ENCODE measurements at regions not wholly inside any gene's neighbourhood (a gene's known extent, or its start where the extent isn't known, plus 50 kb on each side); places are given as distances from the start of the nearest gene placed in this dataset.
"Not testable (repeated sequence)": the region's sequence is repeated elsewhere in the genome, so short reads cannot be mapped to it uniquely, and the experiment has no call there.

DNA sequence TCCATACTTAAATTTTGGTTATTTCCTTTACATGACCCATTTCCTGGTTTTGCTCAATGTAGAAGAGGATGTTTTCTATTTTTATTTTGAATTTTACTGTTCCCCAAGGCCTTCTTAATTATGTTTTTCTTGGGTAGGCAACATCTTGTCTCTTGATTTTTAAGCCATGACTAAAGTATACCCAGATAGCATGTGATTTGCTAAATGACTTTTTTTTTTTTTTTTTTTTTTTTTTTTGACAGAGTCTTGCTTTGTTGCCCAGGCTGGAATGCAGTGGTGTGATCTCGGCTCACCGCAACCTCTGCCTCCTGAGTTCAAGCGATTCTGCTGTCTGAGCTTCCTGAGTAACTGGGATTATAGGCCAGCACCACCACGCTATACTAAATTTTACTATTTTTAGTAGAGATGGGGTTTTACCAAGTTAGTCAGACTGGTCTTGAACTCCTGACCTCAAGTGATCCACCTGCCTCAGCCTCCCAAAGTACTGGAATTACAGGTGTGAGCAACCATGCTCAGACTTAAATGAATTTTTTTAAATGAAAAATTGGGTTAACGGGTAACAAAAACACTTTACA is 198.6 kb upstream of the DAB2 start:
- no peak for DNase-seq (ENCODE audit: low read depth, low spot score)
- in situ Hi-C loops (cut with HindIII; ENCODE audit: low sequenced_read_pairs), result no loop called here
- H3K4me3 ChIP-seq (ENCODE audit: low read depth, low read length), result no peak overlapping the region
- no peak for TF ChIP-seq CTCF (IDR thresholded peaks at IDR 0.05; ENCODE audit: low read depth, low read length)

DNA sequence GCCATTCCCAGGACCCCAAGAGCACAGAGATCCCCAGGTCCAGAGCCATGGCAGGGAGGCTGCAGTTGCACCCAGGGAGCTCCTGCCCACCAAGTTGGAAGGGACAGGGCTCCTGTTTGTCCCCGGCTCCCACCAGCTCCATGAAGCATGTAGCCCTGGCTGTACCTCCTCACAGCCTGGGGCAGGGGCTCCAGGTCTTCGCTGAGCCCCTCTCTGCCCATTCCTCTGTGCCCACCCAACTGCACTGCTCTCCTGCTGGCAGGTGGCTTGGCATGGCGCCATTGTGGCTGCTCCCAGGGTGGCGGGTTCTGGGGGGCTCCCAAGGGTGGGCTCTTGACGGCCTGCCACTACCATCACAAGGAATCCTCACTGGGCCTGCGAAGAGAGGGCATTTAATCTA is 197.5 kb upstream of the DAB2 start:
- in situ Hi-C loops (cut with HindIII; ENCODE audit: low sequenced_read_pairs), result no loop called here
- no peak overlapping the region for H3K4me3 ChIP-seq (ENCODE audit: low read depth, low read length)
- DNase-seq (ENCODE audit: low read depth, low spot score), result no peak
- no peak for TF ChIP-seq CTCF (IDR thresholded peaks at IDR 0.05; ENCODE audit: low read depth, low read length)

GRCh38 chr5:39619168-39619818 is 194.5 kb upstream of the DAB2 start:
- in situ Hi-C loops (cut with HindIII; ENCODE audit: low sequenced_read_pairs), result no loop called here
- TF ChIP-seq CTCF (IDR thresholded peaks at IDR 0.05; ENCODE audit: low read depth, low read length), result no peak
- no peak overlapping the region for H3K4me3 ChIP-seq (ENCODE audit: low read depth, low read length)
- no peak for DNase-seq (ENCODE audit: low read depth, low spot score)

GRCh38 chr5:39618391-39618790 is 193.6 kb upstream of the DAB2 start:
- in situ Hi-C loops (cut with HindIII; ENCODE audit: low sequenced_read_pairs), result no loop called here
- no peak overlapping the region for H3K4me3 ChIP-seq (ENCODE audit: low read depth, low read length)
- no peak for TF ChIP-seq CTCF (IDR thresholded peaks at IDR 0.05; ENCODE audit: low read depth, low read length)
- DNase-seq (ENCODE audit: low read depth, low spot score), result no peak

- in situ Hi-C loops (cut with HindIII; ENCODE audit: low sequenced_read_pairs), result no loop called here
- DNase-seq (ENCODE audit: low read depth, low spot score), result no peak
- no peak for TF ChIP-seq CTCF (IDR thresholded peaks at IDR 0.05; ENCODE audit: low read depth, low read length)
- no peak overlapping the region for H3K4me3 ChIP-seq (ENCODE audit: low read depth, low read length)
These were observed 191.4 kb upstream of the DAB2 start for GRCh38 chr5:39616131-39616530.

DNA sequence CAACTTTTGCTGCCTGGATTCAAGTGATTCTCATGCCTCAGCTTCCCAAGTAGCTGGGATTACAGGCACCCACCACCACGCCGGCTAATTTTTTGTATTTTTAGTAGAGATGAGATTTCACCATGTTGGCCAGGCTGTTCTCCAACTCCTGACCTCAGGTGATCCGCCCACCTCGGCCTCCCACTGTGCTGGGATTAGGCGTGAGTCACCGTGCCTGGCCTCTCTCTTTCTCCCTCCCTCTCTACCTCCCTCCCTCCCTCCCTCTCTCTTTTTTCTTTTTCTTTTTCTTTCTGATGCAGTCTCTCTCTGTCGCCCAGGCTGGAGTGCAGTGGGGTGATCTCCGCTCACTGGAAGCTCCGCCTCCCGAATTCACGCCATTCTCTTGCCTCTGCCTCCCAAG is 186.3 kb upstream of the DAB2 start:
- DNase-seq (ENCODE audit: low read depth, low spot score); H3K4me3 ChIP-seq (ENCODE audit: low read depth, low read length); in situ Hi-C loops (cut with HindIII; ENCODE audit: low sequenced_read_pairs): not testable (repeated sequence)

DNA sequence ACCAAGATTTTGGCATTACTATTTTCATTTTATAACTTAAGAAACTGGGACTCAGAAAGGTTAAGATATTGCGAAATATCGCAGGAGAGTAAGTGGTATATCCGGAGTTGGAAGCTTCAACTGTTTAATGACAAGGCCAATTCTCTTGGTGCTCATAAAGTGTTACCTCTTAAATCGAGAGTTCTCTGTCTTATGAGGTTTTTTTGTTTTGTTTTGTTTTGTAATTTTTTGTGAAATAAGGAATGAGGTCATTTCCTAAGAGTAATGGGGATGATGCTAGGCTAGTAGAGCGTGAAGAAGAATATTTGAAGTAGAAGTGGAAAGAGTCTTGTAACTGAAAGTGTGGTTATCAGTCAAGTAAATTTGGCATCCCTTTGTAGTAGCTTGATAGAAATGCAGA is 183.2 kb upstream of the DAB2 start:
- no peak for DNase-seq (ENCODE audit: low read depth, low spot score)
- in situ Hi-C loops (cut with HindIII; ENCODE audit: low sequenced_read_pairs), result no loop called here
- no peak overlapping the region for H3K4me3 ChIP-seq (ENCODE audit: low read depth, low read length)
- TF ChIP-seq CTCF (IDR thresholded peaks at IDR 0.05; ENCODE audit: low read depth, low read length), result no peak
